Sigmoid colon (tissue), 3 donors: ENCODE measurements at regions not wholly inside any gene's neighbourhood (a gene's known extent, or its start where the extent isn't known, plus 50 kb on each side); places are given as distances from the start of the nearest gene placed in this dataset.

Experiments used
- CTCF ChIP-seq, 4 experiments: fragments of 450-650 bp in 3 of 4; fragments of 200-600 bp in 1 of 4; IDR thresholded peaks; one replicate each; pipeline ENCODE4 v1.5.1; 2016 to 2019; ENCODE audit warnings: antibody characterized with exemption in 4 of 4, mild to moderate bottlenecking in 3 of 4, moderate library complexity in 2 of 4
- POLR2A ChIP-seq, 2 donors: fragments of 450-650 bp; IDR thresholded peaks; one replicate each; pipeline ENCODE4 v1.6.1; 2016; ENCODE audit warnings: antibody characterized with exemption in 2 of 2, mild to moderate bottlenecking in 2 of 2, moderate library complexity in 2 of 2

- no peak for TF ChIP-seq CTCF (IDR thresholded peaks at IDR 0.05)
- TF ChIP-seq POLR2A (IDR thresholded peaks at IDR 0.05) = no peak
These were observed 309.5 kb downstream of the EPHA4 start for GRCh38 chr2:221262651-221263050.
